ENCODE measurements at regions not wholly inside any gene's neighbourhood (a gene's known extent, or its start where the extent isn't known, plus 50 kb on each side); places are given as distances from the start of the nearest gene placed in this dataset.
A peak's percentile ranks its signal among the peaks of the same experiment; 100 is the strongest.

GRCh38 chr2:118474541-118474920 lies 372.9 kb downstream of the EN1 start:
- POLR2A ChIA-PET, result interaction anchor here (0.6 kb wide), 1 partner anchor 10 kb away, joined by 3 read pairs; no protein-coding TSS in a partner anchor
- no peaks in the 10 kb centered on the region for H3K9me3 Mint-ChIP-seq
- no peak for ATAC-seq
- DNase-seq (ENCODE audit: low spot score), result no peak
- H3K27ac Mint-ChIP-seq, result 0 out of 2 replicates have a peak overlapping the region, but pooled peaks have one; percentile 21
- CTCF ChIA-PET, result interaction anchor here (1.0 kb wide), 1 partner anchor 18 kb away, joined by 4 read pairs; no protein-coding TSS in a partner anchor
- H3K36me3 Mint-ChIP-seq, result no peaks in the 10 kb centered on the region
- no peak overlapping the region for H3K4me3 Mint-ChIP-seq
- H3K27me3 Mint-ChIP-seq (ENCODE audit: low read depth), result no peaks in the 10 kb centered on the region
- no peak for TF ChIP-seq AFF4 (CRISPR knock-in tag; IDR thresholded peaks at IDR 0.05; ENCODE audit: borderline replicate concordance)
- peaks cover 58% of the 10 kb centered on the region for H3K4me1 Mint-ChIP-seq

GRCh38 chr2:118473846-118474540 lies 373.5 kb downstream of the EN1 start:
- POLR2A ChIA-PET, result interaction anchor here (0.6 kb wide), 1 partner anchor 10 kb away, joined by 3 read pairs; no protein-coding TSS in a partner anchor
- no peaks in the 10 kb centered on the region for H3K27me3 Mint-ChIP-seq (ENCODE audit: low read depth)
- ATAC-seq (peak; percentile 83), DNase-seq (ENCODE audit: low spot score) (peak; percentile 21)
- H3K4me3 Mint-ChIP-seq, result no peak overlapping the region
- CTCF ChIA-PET, result interaction anchor here (1.0 kb wide), 1 partner anchor 19 kb away, joined by 4 read pairs; no protein-coding TSS in a partner anchor
- no peak for TF ChIP-seq E2F1 (CRISPR knock-in tag; IDR thresholded peaks at IDR 0.05)
- TF ChIP-seq STAT6 (CRISPR knock-in tag; conservative IDR thresholded peaks at IDR 0.05; ENCODE audit: low read depth), result no peak
- TF ChIP-seq TP53 (CRISPR knock-in tag; IDR thresholded peaks at IDR 0.05), result no peak
- TF ChIP-seq NFYB (CRISPR knock-in tag; conservative IDR thresholded peaks at IDR 0.05; ENCODE audit: low read depth), result no peak
- TF ChIP-seq ZNF232 (CRISPR knock-in tag; IDR thresholded peaks at IDR 0.05), result no peak
- TF ChIP-seq CDX4 (CRISPR knock-in tag; IDR thresholded peaks at IDR 0.05; ENCODE audit: borderline replicate concordance), result no peak
- TF ChIP-seq ARID4B (CRISPR knock-in tag; IDR thresholded peaks at IDR 0.05; ENCODE audit: borderline replicate concordance), result no peak
- no peak for TF ChIP-seq ZNF219 (CRISPR knock-in tag; IDR thresholded peaks at IDR 0.05; ENCODE audit: borderline replicate concordance)
- TF ChIP-seq E2F4 (CRISPR knock-in tag; IDR thresholded peaks at IDR 0.05; ENCODE audit: borderline replicate concordance, low read depth), result no peak
- no peaks in the 10 kb centered on the region for H3K36me3 Mint-ChIP-seq
- 0 out of 2 replicates have a peak overlapping the region, but pooled peaks have one; percentile 21 for H3K27ac Mint-ChIP-seq
- peaks cover 56% of the 10 kb centered on the region for H3K4me1 Mint-ChIP-seq
- no peaks in the 10 kb centered on the region for H3K9me3 Mint-ChIP-seq

All from WTC11 (cell line).